Hepatic stellate cell (primary cell): ENCODE measurements at regions not wholly inside any gene's neighbourhood (a gene's known extent, or its start where the extent isn't known, plus 50 kb on each side); places are given as distances from the start of the nearest gene placed in this dataset.

Experiments used
- DNase-seq: peaks from one replicate; pipeline ENCODE4 v3.0.0; 2011; ENCODE audit warnings: low spot score

GRCh38 chr13:63693696-63694095 lies 2278.0 kb upstream of the PCDH20 start:
- DNase-seq, result no peak

DNA sequence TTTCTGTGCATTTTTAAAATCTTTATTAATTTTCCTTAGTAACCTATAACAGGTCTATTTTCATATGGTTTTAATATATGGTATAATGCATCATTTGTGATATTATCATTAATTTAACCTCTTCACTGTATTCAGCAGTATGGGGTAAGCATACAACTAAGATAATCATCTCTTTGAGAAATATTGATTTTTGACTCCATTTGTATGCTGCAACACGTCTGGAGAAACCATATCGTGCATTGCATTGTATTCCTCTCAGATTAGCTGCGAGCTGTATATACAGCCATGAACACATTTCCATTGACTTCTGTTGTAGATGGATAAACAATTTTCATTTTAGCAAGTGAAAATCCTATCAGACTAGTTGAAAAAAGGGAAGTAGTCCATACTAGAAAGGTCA lies 2275.8 kb upstream of the PCDH20 start:
- no peak for DNase-seq

GRCh38 chr13:63690672-63691071 lies 2275.0 kb upstream of the PCDH20 start:
- no peak for DNase-seq

- DNase-seq, result no peak
Observed at GRCh38 chr13:63684822-63685221, 2269.2 kb upstream of the PCDH20 start.

GRCh38 chr13:63680704-63681103 lies 2265.1 kb upstream of the PCDH20 start:
- DNase-seq, result no peak

DNA sequence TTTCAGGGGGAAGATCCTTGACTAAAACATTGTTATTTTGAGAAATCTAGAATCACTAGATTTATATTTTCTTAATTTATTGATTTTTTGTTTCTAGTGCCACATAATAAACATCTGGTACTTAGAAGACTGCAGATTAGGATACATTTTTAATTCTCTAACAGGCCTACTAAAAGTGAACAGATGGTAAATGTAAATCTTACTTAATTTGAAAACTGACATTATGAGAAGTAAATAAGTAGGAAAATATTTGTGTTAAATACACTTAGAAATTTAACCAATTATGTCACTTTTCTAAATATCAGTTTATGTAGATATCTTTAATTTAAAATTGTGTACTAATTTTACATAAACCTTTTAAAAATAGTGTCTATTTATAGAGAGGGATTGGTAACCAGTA lies 2255.6 kb upstream of the PCDH20 start:
- DNase-seq, result no peak

DNA sequence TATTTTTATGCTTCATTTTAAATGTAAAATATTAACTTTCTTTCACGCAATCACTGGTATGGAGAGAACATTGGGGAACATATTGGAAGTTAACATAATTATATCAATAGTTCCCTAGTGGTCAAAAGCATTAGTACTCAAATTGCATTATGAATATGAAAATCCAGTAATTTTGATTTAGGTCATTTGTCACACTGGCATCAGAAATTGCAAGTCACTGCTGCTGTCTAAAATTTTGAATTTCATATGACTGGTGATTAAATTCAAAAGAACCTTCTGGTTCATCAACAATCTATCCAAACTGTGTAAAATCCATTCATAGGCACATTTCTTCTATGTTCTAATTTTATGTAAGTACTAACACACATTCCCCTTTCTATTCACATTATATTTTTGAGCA lies 2235.7 kb upstream of the PCDH20 start:
- DNase-seq, result no peak

DNA sequence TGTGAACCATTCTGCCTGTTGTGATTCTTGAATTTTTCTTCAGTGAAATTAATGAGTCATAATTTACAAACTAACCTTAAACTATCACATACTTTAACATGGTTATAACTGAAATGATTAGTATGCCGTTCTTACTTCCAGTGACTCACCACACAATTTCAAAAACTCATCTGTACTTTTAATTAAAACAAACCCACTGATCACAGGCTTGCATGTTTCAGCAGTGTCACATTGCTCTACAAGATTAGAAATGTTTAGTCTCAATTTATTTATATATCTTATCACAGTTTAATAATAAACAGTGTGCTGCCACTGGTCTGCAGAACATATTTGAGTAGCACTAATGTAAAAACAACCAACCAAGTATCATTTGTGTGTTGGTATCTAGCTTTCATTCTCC lies 2227.9 kb upstream of the PCDH20 start:
- no peak for DNase-seq

DNA sequence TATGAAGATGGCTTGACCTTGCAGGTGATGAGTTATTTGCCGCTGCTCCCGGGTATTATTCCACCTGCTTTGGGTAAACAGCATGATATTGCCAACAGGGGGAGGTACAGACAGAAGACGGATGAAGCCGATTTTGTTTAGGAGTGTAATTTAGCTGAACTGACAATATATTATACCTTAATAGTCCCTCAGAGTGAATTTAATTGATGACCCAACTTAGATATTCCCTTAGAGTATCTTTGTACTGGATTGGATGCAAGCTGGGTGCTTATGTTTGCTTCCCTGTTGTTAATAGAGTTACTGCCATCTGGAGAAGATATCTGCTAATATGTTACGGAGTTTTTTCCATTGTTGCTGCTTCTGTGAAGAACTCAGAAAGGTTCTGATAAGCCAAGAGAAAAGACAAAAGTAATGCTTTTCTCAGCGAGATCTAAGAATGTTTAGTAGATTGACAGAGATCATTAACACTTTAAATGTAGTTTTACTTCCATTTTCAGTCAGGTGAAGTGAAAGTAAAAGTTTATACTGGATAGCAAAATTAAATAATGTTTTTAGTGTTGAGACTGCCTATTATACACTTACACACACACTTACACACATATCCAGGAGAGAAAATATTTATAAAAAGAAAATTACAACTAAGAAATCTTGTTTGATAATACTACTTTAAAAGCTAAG lies 2220.8 kb upstream of the PCDH20 start:
- no peak for DNase-seq

DNA sequence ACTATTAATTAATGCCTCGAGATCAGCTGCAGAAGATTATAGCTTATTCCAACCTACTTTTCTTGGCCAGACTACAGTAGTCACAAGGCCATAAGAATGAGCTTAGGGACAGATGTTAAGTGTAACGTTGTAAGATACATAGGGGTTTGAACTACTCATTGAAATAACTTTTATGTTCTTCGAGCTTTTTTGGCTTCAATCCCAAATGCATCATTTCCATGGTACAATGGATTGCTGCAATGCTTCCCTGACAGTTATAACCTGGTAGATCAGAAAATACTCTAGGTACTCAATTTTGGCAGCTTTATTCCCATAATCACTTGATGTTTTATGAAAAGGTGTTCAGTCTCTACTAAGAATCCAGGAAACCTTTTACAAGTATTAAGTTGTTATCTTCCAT lies 2216.7 kb upstream of the PCDH20 start:
- DNase-seq, result no peak

DNA sequence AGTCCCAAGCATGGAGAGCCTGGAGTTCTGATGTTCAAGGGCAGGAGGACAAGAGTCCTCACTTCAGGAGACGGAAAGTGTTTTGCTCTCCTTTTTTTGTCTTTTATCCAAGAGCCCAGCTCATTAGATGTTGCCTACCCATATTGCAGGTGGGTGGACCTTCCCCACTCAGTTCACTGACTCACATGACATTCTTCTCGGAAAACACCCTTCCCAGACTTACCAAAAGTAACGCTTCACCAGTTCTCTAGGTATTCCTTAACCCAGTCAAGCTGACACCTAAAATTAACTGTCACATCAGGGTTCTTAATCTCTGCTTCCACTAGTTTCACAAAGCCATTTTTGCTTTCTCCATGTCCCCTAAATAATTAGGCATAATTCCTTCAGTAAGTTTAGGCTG lies 2215.4 kb upstream of the PCDH20 start:
- no peak for DNase-seq

- DNase-seq, result no peak
Observed at GRCh38 chr13:63629591-63629990, 2213.9 kb upstream of the PCDH20 start.

DNA sequence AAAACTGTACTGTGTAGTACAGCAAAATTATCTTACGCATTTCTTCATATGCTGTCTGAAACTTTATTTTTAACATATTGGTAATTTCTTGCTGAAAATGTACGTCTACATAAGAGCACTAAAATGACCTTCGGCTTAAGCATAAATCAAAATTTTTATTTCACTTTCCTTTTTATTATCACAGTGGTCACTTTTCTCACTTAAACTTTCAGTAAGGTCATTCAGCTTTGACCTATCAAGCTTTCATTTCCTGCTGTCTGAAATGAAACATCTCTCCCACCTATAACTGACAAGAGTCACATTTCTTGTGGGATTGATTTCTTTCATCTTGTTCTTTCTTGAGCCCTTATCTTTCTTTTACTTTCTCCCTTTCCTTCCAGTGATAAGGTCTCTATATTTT lies 2212.7 kb upstream of the PCDH20 start:
- no peak for DNase-seq

- no peak for DNase-seq
Observed at GRCh38 chr13:63625869-63626268, 2210.2 kb upstream of the PCDH20 start.

GRCh38 chr13:63614874-63615612 lies 2199.4 kb upstream of the PCDH20 start:
- DNase-seq, result no peak

- DNase-seq, result no peak
Observed at GRCh38 chr13:63607153-63607552, 2191.5 kb upstream of the PCDH20 start.

- DNase-seq, result no peak
Observed at GRCh38 chr13:63605962-63606361, 2190.3 kb upstream of the PCDH20 start.

DNA sequence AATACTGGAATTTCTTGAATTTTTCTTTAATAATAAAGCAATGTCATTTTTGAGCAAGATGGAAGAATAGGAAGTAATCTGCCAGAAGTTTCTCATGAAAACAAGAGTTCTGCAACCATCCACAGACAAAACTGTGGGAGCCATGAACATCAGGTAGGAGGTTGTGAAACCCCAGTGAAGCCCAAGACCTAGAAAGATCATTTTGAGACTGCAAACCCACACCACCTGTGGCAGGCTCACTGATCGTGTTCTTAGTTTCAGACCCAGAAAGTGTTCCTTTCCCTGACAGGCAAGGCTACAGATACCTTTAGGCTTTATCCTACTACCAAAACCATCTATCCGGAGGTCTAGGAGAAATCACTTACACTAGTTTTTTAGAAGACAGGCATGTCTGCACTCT lies 2189.8 kb upstream of the PCDH20 start:
- DNase-seq, result no peak

- no peak for DNase-seq
Observed at GRCh38 chr13:63595811-63596210, 2180.2 kb upstream of the PCDH20 start.

DNA sequence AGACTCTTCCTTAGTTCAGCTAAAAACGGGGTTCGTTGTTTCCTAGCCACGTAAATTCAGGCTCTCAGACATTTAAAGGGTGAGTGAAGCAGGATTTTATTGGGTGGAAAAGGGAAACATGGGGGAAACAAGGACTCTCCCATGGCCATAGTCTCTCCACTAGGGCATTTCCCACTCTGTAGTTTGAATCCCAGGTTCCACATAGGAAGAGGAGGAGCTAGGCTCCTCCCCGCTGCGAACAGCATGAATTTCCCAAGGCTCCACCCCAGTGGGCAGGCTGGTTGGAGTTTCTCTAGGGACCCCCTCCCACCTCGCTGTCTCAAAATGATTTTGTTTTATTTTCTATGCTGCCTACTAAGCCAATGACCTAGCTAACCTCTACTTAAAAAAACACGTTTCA lies 2170.8 kb upstream of the PCDH20 start:
- DNase-seq, result no peak

DNA sequence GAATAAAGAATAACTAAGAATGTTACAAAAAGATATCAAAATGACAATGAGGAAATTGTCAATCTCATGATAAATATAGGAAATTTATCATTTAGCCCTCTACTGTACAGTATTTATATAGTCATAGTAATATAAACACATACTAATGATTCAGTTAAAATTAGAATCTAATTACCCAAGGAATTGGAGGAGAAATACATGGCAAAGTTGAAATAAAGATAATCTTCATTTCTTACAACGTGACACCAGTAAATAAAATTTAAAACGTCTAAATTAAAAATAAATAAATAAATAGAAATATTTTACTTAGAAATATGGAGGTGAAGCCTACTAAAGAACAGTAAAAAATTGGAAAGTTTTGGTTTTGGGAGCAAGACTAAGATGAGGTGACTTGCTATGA lies 2163.1 kb upstream of the PCDH20 start:
- DNase-seq, result no peak

DNA sequence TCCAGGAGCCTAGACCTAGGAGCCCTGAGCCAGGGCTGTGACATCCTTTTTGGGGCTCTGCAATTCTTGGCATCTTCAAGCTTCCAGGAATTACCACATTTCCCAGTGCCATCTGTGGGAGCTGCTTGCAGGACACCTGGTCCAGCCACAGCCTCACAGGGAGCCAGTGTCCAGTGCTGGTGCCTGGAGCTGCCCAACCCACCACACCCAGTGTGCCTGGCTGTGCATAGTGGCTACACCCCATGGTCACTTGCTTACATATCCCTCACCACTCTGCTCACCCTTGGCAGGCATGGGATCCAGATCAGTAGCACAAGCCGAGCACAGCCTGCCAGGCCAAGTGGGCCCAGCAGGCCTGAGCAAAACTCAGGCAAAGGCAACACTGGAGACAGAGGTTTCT lies 2151.4 kb upstream of the PCDH20 start:
- DNase-seq, result no peak

DNA sequence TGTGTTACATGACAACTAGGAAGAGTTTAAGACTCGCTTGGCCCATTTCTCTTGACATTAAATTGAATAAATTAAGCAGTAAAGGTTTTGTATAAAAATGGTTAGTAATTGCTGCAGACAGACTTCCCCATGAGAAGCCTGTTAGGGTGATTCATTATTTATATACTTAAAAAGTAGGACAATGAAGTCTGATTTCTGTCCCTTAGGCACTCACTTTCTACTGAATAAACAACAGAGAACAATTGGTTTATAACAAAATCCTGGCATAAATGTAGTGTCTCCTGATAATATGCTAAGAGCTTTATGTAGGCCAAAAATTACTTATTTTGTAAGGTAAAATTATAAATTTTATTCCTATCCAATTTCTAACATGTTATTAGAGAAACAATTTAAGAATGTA lies 2138.5 kb upstream of the PCDH20 start:
- no peak for DNase-seq

- DNase-seq, result no peak
Observed at GRCh38 chr13:63551731-63552130, 2136.1 kb upstream of the PCDH20 start.
